DND-41 (cell line): ENCODE measurements at regions not wholly inside any gene's neighbourhood (a gene's known extent, or its start where the extent isn't known, plus 50 kb on each side); places are given as distances from the start of the nearest gene placed in this dataset.

Experiments
- CTCF ChIP-seq: IDR thresholded peaks from 2 replicates; pipeline ENCODE4 v1.5.1; 2012; ENCODE audit warnings: borderline replicate concordance, low read length, moderate library complexity, mild to moderate bottlenecking; ENCODE audit not compliant: poor library complexity, severe bottlenecking; ENCODE audit errors: extremely low read depth
- EZH2 ChIP-seq: IDR thresholded peaks from 3 replicates; pipeline ENCODE4 v1.6.1; 2012; ENCODE audit warnings: borderline replicate concordance, low read depth, mild to moderate bottlenecking, moderate library complexity, low read length, inconsistent platforms; ENCODE audit not compliant: severe bottlenecking

- TF ChIP-seq EZH2 (no peak), CTCF (no peak)
Observed at GRCh38 chr17:12389421-12389820, 276.3 kb upstream of the MYOCD start.
